ENCODE measurements at regions not wholly inside any gene's neighbourhood (a gene's known extent, or its start where the extent isn't known, plus 50 kb on each side); places are given as distances from the start of the nearest gene placed in this dataset.

- peak; percentile 53 for DNase-seq (ENCODE audit: low spot score)
Observed at GRCh38 chr16:35391328-35391727, 1931.9 kb downstream of the TP53TG3F start.

GRCh38 chr16:35398180-35398579, 1938.8 kb downstream of the TP53TG3F start:
- DNase-seq (ENCODE audit: low spot score) = no peak

- no peak for DNase-seq (ENCODE audit: low spot score)
Observed at GRCh38 chr16:35399133-35399532, 1939.7 kb downstream of the TP53TG3F start.

DNA sequence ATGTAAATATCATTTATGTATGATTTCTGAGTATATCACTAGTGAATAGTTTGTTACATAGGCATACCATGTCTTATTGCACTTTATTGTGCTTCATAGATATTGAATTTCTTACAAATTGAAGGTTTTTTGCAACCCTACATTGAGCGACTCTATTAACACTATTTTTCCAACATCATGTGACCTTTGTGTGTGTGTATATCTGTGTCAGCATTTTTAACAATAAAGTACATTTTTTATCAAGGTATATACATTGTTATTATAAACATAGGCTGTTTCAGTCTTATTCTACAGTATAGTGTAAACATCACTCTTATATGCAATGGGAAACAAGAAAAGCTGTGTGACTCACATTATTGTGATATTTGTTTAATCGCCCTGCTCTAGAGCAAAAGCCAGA, 1944.9 kb downstream of the TP53TG3F start:
- no peak for DNase-seq (ENCODE audit: low spot score)

DNA sequence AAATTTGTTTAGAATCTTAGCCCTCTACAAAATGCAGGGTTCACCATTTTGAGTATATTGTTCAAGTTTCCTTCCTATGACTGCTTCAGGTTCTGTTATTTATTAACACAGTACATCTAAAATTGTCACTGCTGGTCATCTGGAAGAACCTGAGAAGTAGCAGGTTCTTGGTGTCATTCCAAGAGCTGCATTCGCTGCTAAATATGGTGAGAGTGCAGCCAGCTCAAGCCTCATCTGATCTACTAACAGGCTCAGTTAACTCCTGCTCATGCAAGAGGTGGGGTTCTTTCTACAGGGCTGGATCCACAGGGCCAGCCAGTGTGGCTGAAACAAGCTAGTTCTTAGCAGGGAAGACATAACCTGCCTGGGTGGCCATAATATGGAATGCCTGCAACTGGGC, 1946.1 kb downstream of the TP53TG3F start:
- no peak for DNase-seq (ENCODE audit: low spot score)

DNA sequence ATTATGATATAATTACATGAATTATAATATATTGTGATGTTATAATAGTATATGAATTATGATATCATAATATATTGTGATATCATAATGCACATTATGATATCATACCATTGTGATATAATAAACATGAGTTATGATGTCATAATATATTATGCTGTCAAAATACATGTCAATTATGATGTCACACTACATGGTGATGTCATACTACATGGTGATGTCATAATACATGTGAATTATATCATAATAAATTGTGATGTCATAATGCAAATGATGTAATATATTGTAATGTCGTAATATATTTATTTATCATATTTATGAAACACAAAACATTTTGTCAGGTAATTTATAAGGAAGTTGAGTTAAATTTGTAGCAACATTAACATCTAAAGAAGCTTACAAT, 1950.1 kb downstream of the TP53TG3F start:
- DNase-seq (ENCODE audit: low spot score) = peak; percentile 26

DNA sequence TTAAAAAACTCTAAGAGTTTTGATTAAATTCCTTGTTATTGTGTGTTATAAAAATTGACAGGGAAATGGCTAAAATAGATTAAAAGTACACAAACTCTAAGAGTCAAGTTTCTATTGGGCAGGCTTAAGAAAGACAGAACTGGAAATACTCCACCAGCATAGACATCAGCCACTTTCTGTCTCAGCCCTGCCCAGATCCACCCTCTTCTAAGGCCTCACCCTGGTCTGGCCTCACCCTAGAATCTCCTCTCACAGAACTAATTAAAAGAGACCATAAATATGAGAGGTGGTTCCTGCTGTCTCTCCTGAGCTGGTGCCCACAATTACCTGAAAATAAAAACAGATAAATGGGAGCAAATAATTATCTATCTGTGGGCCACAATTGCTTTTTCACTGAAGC, 1951.0 kb downstream of the TP53TG3F start:
- DNase-seq (ENCODE audit: low spot score) = no peak

GRCh38 chr16:35411156-35411555, 1951.7 kb downstream of the TP53TG3F start:
- no peak for DNase-seq (ENCODE audit: low spot score)

DNA sequence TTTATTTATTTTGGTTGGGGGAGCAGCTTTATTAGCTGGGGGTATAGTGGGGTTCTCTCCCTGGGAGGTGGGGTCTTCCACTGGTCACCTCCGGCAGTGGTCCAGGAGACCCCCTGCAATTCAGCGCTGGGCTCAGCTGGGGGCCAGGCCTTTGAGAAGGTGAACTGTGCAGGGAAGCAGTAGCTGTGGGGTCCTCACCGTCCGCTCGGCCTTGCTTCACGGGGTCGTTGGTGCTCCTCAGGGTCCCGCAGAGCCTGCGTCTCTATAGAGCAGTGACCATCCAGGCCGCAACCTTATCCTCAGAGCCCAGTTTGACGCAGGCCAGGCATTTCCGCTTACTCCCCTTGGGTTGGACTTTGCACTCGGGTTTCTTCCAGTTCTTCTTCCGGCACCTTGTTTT, 1954.7 kb downstream of the TP53TG3F start:
- no peak for DNase-seq (ENCODE audit: low spot score)

DNA sequence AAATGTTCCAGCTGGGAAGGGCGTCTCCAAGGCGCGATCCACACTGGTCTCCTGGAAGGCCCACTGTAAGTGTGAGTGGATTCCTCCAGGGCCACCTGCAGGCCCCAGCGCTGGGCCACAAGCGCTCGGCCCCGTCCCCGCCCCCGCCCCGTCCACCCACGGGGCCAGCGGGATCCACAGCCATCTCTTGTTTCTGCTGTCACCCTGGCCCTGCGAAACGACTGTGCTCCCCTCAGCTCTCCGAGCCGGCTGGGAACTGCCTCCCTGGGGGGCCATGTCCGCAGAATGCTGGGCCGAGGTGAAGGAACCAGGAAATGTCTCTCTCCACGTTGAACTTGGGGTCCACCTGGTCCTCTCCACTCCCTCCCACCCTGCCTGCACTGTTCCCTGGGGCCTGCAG, 1955.2 kb downstream of the TP53TG3F start:
- DNase-seq (ENCODE audit: low spot score) = no peak

DNA sequence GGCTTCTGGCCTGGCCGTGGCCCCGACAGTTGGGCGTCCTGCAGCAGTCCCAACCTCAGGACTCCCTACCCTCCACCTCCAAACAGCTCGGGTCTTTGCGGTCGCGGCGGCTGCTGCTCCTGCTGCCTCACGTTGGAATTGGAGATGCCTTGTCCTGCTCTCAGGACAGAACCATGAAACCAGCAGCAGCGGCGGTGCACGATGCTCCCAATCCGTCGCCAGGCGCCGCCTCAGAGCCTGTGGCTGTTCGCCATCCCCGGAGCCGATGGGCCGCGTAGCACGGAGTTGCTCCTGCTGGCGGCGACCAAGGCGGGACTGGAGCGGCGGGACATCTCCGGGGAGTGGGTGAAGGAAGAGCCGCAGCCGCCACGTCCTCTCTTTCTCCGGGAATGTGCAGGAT, 1965.9 kb downstream of the TP53TG3F start:
- DNase-seq (ENCODE audit: low spot score) = no peak

GRCh38 chr16:35431829-35432663, 1972.6 kb downstream of the TP53TG3F start:
- DNase-seq (ENCODE audit: low spot score) = peak; percentile 45

DNA sequence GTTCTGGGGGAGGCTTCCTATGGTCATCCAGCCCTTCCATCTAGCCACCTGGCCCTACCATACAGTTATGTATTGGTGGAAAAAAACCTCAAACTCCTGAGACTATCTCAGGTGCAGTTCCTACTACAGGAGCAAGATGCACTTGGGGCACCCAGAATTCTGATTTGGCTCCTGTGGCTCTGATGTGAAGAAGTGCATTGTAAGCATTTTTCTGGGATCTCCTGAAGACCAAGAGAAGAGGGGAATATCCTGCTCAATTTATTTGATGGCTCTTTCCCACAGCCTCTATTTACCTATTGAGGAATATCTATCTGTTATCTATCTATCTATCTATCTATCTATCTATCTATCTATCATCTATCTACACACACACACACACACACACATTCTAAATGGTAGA, 1981.5 kb downstream of the TP53TG3F start:
- DNase-seq (ENCODE audit: low spot score) = no peak

DNA sequence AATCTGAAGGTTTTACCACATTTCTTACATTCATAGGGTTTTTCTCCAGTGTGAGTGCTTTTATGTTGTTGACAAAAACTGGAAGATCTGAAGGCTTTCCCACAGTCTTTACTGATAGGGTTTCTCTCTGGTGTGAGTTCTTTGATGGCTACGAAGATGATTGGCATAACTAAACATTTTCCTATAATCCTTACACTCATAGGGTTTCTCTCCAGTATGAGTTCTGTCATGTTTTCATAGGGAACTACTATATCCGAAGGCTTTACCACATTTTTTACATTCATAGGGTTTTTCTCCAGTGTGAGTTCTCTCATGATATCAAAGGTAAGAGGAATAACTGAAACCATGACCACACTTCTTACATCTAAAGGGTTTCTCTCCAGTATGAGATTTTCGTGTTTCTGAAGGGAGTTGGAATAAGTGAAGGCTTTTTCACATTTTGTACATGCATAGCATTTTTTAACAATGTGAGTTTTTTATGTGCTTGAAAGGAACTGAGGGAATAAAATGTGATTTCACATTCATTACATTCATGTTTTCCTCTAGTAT, 1987.7 kb downstream of the TP53TG3F start:
- DNase-seq (ENCODE audit: low spot score) = no peak

DNA sequence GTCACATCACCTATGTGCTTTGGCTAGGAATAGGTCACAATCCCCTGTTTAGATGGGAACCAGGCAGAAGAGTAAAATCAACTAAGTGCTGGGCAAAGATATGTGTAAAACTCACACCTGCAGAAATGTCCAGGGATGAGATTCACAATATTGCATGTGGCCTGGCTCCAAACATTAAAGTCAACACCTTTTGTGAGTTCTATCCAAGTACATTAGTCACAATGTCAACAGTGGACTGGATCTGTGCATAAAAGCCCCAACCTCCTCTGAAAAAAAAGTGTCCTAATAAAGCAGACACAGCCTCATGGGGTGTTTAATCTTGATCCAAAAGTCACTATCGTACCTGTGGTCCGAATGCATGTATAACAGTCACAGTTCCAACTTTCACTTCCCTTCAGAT, 1990.3 kb downstream of the TP53TG3F start:
- no peak for DNase-seq (ENCODE audit: low spot score)

- no peak for DNase-seq (ENCODE audit: low spot score)
Observed at GRCh38 chr16:35450648-35451047, 1991.2 kb downstream of the TP53TG3F start.

- DNase-seq (ENCODE audit: low spot score) = no peak
Observed at GRCh38 chr16:35452471-35452870, 1993.1 kb downstream of the TP53TG3F start.

- no peak for DNase-seq (ENCODE audit: low spot score)
Observed at GRCh38 chr16:35463358-35463757, 2003.9 kb downstream of the TP53TG3F start.

DNA sequence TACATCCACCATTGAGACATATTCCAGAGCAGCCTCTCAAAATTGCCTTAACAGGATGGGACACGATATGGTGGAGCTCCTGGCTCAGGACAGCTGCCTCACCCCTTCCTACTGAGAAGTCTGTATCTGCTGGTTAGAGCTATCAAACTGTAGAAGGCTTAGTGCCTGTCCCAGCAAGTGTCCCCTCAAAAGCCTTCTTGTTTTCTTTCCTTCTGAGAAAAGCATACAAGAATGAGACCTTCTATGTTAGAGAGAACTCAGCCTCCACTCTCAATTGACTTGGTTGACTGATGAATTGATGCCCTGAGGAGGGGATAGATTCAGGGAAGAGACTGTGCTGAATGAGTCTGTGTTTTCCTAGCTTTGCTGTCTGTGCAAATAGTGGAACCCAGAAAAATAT, 2020.9 kb downstream of the TP53TG3F start:
- DNase-seq (ENCODE audit: low spot score) = no peak

DNA sequence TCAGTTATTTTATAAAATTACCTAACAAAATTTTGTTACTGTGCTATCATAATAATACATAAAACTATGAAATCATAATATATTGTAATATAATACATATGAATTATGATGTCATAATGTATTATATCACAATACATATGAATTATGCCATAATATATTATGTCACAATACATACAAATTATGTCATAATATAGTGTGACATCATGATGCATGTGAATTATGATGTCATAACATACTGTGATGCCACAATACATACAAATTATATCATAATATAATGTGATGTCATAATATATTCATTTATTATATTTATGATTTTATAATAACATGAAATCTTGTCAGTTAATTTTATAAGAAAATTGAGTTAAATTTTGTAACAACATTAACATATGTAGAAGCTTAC, 2021.6 kb downstream of the TP53TG3F start:
- no peak for DNase-seq (ENCODE audit: low spot score)

DNA sequence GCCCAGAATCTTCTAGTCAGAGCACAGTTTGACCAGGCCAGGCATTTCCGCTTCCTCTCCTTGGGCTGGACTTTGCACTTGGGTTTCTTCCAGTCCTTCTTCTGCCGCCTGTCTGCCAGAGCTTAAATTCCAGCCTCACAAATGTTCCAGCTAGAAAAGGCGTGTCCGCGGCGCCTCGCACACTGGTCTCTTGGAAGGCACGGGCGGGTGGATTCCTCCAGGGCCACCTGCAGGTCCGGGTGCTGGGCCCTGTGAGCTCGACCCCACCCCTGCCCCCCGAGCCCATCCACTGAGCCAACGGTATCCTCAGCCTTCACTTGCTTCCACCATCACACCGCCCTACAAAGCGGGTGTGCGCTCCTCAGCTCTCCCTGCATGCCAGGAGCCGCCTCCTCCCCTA, 2026.5 kb downstream of the TP53TG3F start:
- DNase-seq (ENCODE audit: low spot score) = no peak

GRCh38 chr16:35492225-35492624, 2032.8 kb downstream of the TP53TG3F start:
- DNase-seq (ENCODE audit: low spot score) = no peak

DNA sequence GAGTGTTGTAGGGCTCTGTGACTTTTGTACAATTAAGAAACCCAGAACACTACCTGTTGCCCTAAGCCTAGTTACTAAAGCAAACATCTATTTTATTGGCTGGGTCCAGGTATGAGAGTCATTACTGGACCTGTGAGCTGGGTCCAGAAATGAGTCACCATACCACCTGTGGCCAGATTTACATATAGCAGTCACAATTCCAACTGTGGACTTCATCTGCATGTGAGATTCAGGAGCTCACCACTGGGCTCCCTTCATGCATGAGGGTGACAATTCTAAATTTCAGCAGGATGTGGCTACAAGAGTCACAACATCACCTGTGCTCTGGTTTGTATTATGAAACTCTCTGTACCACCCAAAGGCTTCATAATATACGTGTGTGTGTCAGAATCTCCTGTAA, 2038.0 kb downstream of the TP53TG3F start:
- DNase-seq (ENCODE audit: low spot score) = no peak
